ENCODE measurements at regions not wholly inside any gene's neighbourhood (a gene's known extent, or its start where the extent isn't known, plus 50 kb on each side); places are given as distances from the start of the nearest gene placed in this dataset.
"Not testable (repeated sequence)": the region's sequence is repeated elsewhere in the genome, so short reads cannot be mapped to it uniquely, and the experiment has no call there.

GRCh38 chr17:6257336-6257735 lies 177.6 kb downstream of the AIPL1 start:
- no peak for ATAC-seq
- H3K36me3 ChIP-seq = no peaks in the 10 kb centered on the region
- no peaks in the 10 kb centered on the region for H3K4me1 ChIP-seq
- TF ChIP-seq, protein P1, sequence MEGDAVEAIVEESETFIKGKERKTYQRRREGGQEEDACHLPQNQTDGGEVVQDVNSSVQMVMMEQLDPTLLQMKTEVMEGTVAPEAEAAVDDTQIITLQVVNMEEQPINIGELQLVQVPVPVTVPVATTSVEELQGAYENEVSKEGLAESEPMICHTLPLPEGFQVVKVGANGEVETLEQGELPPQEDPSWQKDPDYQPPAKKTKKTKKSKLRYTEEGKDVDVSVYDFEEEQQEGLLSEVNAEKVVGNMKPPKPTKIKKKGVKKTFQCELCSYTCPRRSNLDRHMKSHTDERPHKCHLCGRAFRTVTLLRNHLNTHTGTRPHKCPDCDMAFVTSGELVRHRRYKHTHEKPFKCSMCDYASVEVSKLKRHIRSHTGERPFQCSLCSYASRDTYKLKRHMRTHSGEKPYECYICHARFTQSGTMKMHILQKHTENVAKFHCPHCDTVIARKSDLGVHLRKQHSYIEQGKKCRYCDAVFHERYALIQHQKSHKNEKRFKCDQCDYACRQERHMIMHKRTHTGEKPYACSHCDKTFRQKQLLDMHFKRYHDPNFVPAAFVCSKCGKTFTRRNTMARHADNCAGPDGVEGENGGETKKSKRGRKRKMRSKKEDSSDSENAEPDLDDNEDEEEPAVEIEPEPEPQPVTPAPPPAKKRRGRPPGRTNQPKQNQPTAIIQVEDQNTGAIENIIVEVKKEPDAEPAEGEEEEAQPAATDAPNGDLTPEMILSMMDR (IDR thresholded peaks at IDR 0.05) = no peak
- no peak overlapping the region for H3K27ac ChIP-seq
- H3K27me3 ChIP-seq = peaks cover 0 to 20% of the 10 kb centered on the region in 2 donors
- no peak overlapping the region for H3K4me3 ChIP-seq
- DNase-seq = peak in 1 of 4 donors; percentile 11
- intact Hi-C loops (cut with DNase I) = no loop called here
- no peaks in the 10 kb centered on the region for H3K9me3 ChIP-seq

- Histone ChIP-seq H3K9me3 (no peaks in the 10 kb centered on the region), H3K36me3 (no peaks in the 10 kb centered on the region), H3K4me1 (no peaks in the 10 kb centered on the region), H3K27me3 (peaks cover 0 to 20% of the 10 kb centered on the region in 2 donors), H3K27ac (no peak overlapping the region), H3K4me3 (no peak overlapping the region)
- TF ChIP-seq, protein P1 (IDR thresholded peaks at IDR 0.05) = no peak
- DNase-seq = no peak
- intact Hi-C loops (cut with DNase I) = no loop called here
- ATAC-seq = no peak
Measured at GRCh38 chr17:6255322-6255721, 179.6 kb downstream of the AIPL1 start.

DNA sequence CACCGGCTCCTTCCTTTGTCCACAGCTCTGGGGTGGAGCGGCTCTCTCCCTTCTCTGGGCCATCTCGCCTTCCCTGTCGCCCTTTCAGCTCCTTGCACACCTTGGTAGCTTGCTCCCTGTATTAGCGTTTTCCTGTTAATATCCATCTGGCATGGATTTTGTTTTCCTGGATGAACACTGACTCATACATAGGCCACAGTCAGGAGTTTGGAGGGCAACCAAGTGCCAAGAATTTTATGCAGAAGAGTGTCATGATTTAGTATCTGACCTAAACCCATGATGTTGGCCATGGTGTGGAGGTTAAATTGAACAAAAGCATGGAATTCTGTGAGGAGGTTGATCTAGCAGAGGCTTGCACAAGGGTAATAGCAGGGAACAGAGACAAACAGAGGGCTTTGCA lies 180.9 kb downstream of the AIPL1 start:
- no peak for DNase-seq
- intact Hi-C loops (cut with DNase I) = no loop called here
- TF ChIP-seq, protein P1 (IDR thresholded peaks at IDR 0.05) = no peak
- H3K27ac ChIP-seq = no peak overlapping the region
- H3K36me3 ChIP-seq = no peaks in the 10 kb centered on the region
- no peak overlapping the region for H3K4me3 ChIP-seq
- H3K9me3 ChIP-seq = no peaks in the 10 kb centered on the region
- H3K27me3 ChIP-seq = peaks cover 0 to 28% of the 10 kb centered on the region in 2 donors
- ATAC-seq = no peak
- H3K4me1 ChIP-seq = no peaks in the 10 kb centered on the region

- H3K4me1 ChIP-seq; H3K27ac ChIP-seq; DNase-seq; H3K4me3 ChIP-seq; H3K36me3 ChIP-seq; H3K9me3 ChIP-seq; ATAC-seq; intact Hi-C loops (cut with DNase I): not testable (repeated sequence)
- H3K27me3 ChIP-seq = peaks cover 0 to 17% of the 10 kb centered on the region in 2 donors
Measured at GRCh38 chr17:6251640-6252039, 181.5 kb downstream of the WSCD1 start.

- DNase-seq (no peak), ATAC-seq (no peak)
- intact Hi-C loops (cut with DNase I) = no loop called here
- H3K4me1 ChIP-seq = no peaks in the 10 kb centered on the region
- no peak overlapping the region for H3K4me3 ChIP-seq
- no peaks in the 10 kb centered on the region for H3K9me3 ChIP-seq
- no peak overlapping the region for H3K27ac ChIP-seq
- H3K36me3 ChIP-seq = no peaks in the 10 kb centered on the region
- TF ChIP-seq, protein P1 (IDR thresholded peaks at IDR 0.05) = no peak
- peaks cover 0 to 17% of the 10 kb centered on the region in 2 donors for H3K27me3 ChIP-seq
Measured at GRCh38 chr17:6249732-6250131, 179.6 kb downstream of the WSCD1 start.

DNA sequence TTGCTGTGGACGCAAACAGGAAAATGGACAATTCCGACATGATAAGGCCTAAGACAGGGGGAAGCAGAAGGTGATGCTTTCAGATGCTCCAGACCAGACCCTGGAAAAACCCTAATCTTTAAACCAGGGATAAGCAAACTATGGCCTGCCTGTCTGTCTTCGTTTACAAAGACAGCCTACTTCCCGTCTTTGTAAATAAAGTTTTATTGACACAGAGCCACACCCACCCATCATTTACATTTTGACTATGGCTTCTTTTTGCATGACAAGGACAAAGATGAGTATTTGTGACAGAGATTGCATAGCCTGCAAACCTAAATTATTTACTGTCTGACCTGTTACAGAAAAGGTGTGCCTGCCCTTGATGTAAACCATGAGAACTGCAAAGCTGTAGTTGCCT lies 177.9 kb downstream of the WSCD1 start:
- Histone ChIP-seq H3K4me1 (no peaks in the 10 kb centered on the region), H3K27me3 (peaks cover 0 to 32% of the 10 kb centered on the region in 2 donors), H3K36me3 (no peaks in the 10 kb centered on the region), H3K9me3 (no peaks in the 10 kb centered on the region), H3K27ac (no peak overlapping the region), H3K4me3 (no peak overlapping the region)
- intact Hi-C loops (cut with DNase I) = no loop called here
- TF ChIP-seq, protein P1 (IDR thresholded peaks at IDR 0.05) = no peak
- no peak for ATAC-seq
- no peak for DNase-seq
